HepG2 (cell line): ENCODE measurements at regions not wholly inside any gene's neighbourhood (a gene's known extent, or its start where the extent isn't known, plus 50 kb on each side); places are given as distances from the start of the nearest gene placed in this dataset.

Experiments used
- ATAC-seq: fragments of 200-7000 bp; cut with Tn5 transposase; 3 replicates; pipeline ENCODE4 v1.9.1; 2020; ENCODE audit warnings: mild to moderate bottlenecking, moderate library complexity
- BruUV-seq: library from RNA; stranded (reverse); fragments of 400-500 nt; replicated peaks from 2 replicates; lab custom pipeline; 2021; lab: Mats Ljungman, UMichigan
- CTCF ChIA-PET: fragments of 300-600 bp; formaldehyde crosslinking; extraction: SDS; loops from one replicate; lab custom pipeline; 2021; ENCODE audit warnings: low total read pairs, inconsistent platforms, low intra/inter-chr PET ratio; lab: Yijun Ruan, JAX
- POLR2A ChIA-PET: fragments of 350-600 bp; sonication (Branson Sonifier 250); formaldehyde crosslinking; loops from one replicate; lab custom pipeline; 2020; ENCODE audit warnings: antibody characterized with exemption, inconsistent platforms; lab: Yijun Ruan, JAX
- DNase-seq: peaks from one replicate; pipeline ENCODE4 v3.0.0-alpha.2; 2015; ENCODE audit warnings: low spot score
- FAIRE-seq: peaks from 3 replicates; lab custom pipeline; 2011; peaks lifted over from hg19 to GRCh38; lab: Jason Lieb, UNC
- H2AFZ ChIP-seq: one replicate; pipeline ENCODE4 v1.6.1; 2011; ENCODE audit warnings: low read length, inconsistent platforms
- H3K27ac ChIP-seq: fragments of 300-600 bp; 3 replicates; pipeline ENCODE4 v1.8.0; 2011; ENCODE audit warnings: mixed run types, mild to moderate bottlenecking, mixed read lengths, low read length, inconsistent platforms; ENCODE audit not compliant: insufficient read depth; ENCODE audit errors: extremely low read length
- H3K27me3 ChIP-seq, 2 experiments: fragments of 200-600 bp in 1 of 2; 2 replicates in 1 of 2; 3 replicates in 1 of 2; pipeline versions ENCODE4 v1.6.0 to v1.8.0; 2011; ENCODE audit warnings: low read length in 2 of 2, mild to moderate bottlenecking in 2 of 2, moderate library complexity in 2 of 2, inconsistent platforms in 1 of 2; ENCODE audit not compliant: insufficient read depth in 2 of 2, control insufficient read depth in 1 of 2
- H3K36me3 ChIP-seq, 2 experiments: fragments of 200-600 bp in 1 of 2; replicated peaks in 1 of 2; 2 replicates in 1 of 2; 3 replicates in 1 of 2; pipeline versions ENCODE4 v1.5.1 to v1.8.0; 2011; ENCODE audit warnings: low read length in 2 of 2, inconsistent platforms in 1 of 2; ENCODE audit not compliant: insufficient read depth in 2 of 2, control insufficient read depth in 1 of 2
- H3K4me1 ChIP-seq: 2 replicates; pipeline ENCODE4 v1.5.1; 2012; ENCODE audit warnings: low read length, inconsistent platforms; ENCODE audit not compliant: insufficient read depth
- H3K4me2 ChIP-seq: 2 replicates; pipeline ENCODE4 v1.6.0; 2011; ENCODE audit warnings: low read depth, low read length, inconsistent platforms
- H3K4me3 ChIP-seq, 3 experiments: fragments of 200-600 bp in 1 of 3; sonication (generic), shearing (Covaris generic) in 1 of 3; replicated peaks in 1 of 3; 2 replicates each; pipeline ENCODE4 v1.5.1; 2011 to 2016; ENCODE audit warnings: low read length in 3 of 3, inconsistent platforms in 2 of 3, low read depth in 2 of 3, mild to moderate bottlenecking in 2 of 3, control low read depth in 1 of 3, mixed read lengths in 1 of 3; ENCODE audit not compliant: insufficient read depth in 1 of 3
- H3K79me2 ChIP-seq: one replicate; pipeline ENCODE4 v1.6.1; 2011; ENCODE audit warnings: low read length, inconsistent platforms; ENCODE audit not compliant: insufficient read depth
- H3K9ac ChIP-seq: 2 replicates; pipeline ENCODE4 v1.6.0; 2011; ENCODE audit warnings: mild to moderate bottlenecking, low read depth, low read length, inconsistent platforms; ENCODE audit not compliant: insufficient read depth
- H3K9me3 ChIP-seq: 2 replicates; pipeline ENCODE4 v1.5.1; 2012; ENCODE audit warnings: mild to moderate bottlenecking, low read length
- H4K20me1 ChIP-seq: 2 replicates; pipeline ENCODE4 v1.6.0; 2011; ENCODE audit warnings: inconsistent platforms, mild to moderate bottlenecking, low read length, moderate library complexity; ENCODE audit not compliant: insufficient read depth
- DMTF1 ChIP-seq: sonication (generic); formaldehyde crosslinking; IDR thresholded peaks from 2 replicates; pipeline ENCODE4 v1.4.0; 2020; ENCODE audit warnings: mild to moderate bottlenecking, missing genetic modification reagents
- FOXM1 ChIP-seq: sonication (generic); formaldehyde crosslinking; IDR thresholded peaks from 2 replicates; pipeline ENCODE4 v1.5.0; 2020; ENCODE audit warnings: missing genetic modification reagents
- HOXA9 ChIP-seq: sonication (generic); formaldehyde crosslinking; IDR thresholded peaks from 2 replicates; pipeline ENCODE4 v1.8.1; 2022; ENCODE audit warnings: missing genetic modification reagents, mild to moderate bottlenecking, moderate library complexity, borderline replicate concordance
- KDM5B ChIP-seq: sonication (generic); formaldehyde crosslinking; IDR thresholded peaks from 2 replicates; pipeline ENCODE4 v1.4.0; 2020; ENCODE audit warnings: missing genetic modification reagents, mild to moderate bottlenecking, borderline replicate concordance
- MAFG ChIP-seq: sonication (generic); formaldehyde crosslinking; IDR thresholded peaks from 2 replicates; pipeline ENCODE4 v1.5.1; 2020; ENCODE audit warnings: mild to moderate bottlenecking, missing genetic modification reagents
- MTA1 ChIP-seq: sonication (generic); formaldehyde crosslinking; IDR thresholded peaks from 2 replicates; pipeline ENCODE4 v1.4.0; 2020; ENCODE audit warnings: missing genetic modification reagents, mild to moderate bottlenecking, borderline replicate concordance
- NCOA5 ChIP-seq: sonication (generic); formaldehyde crosslinking; IDR thresholded peaks from 2 replicates; pipeline ENCODE4 v1.4.0; 2020; ENCODE audit warnings: missing genetic modification reagents
- RBAK ChIP-seq: sonication (generic); formaldehyde crosslinking; IDR thresholded peaks from 2 replicates; pipeline ENCODE4 v1.5.1; 2020; ENCODE audit warnings: mild to moderate bottlenecking, missing genetic modification reagents
- TAF1 ChIP-seq: sonication (generic); formaldehyde crosslinking; IDR thresholded peaks from 2 replicates; pipeline ENCODE4 v1.4.0; 2020; ENCODE audit warnings: missing genetic modification reagents
- TOE1 ChIP-seq: sonication (generic); formaldehyde crosslinking; IDR thresholded peaks from 2 replicates; pipeline ENCODE4 v1.4.0; 2020; ENCODE audit warnings: mild to moderate bottlenecking, missing genetic modification reagents
- ZBTB3 ChIP-seq: sonication (generic); formaldehyde crosslinking; IDR thresholded peaks from 2 replicates; pipeline ENCODE4 v1.4.0; 2020; ENCODE audit warnings: low read depth, mild to moderate bottlenecking, moderate library complexity, missing genetic modification reagents, borderline replicate concordance
- ZNF224 ChIP-seq: sonication (generic); formaldehyde crosslinking; IDR thresholded peaks from 2 replicates; pipeline ENCODE4 v1.5.0; 2020; ENCODE audit warnings: mild to moderate bottlenecking, missing genetic modification reagents
- ZNF318 ChIP-seq: sonication (generic); formaldehyde crosslinking; IDR thresholded peaks from 2 replicates; pipeline ENCODE4 v1.4.0; 2020; ENCODE audit warnings: mild to moderate bottlenecking, missing genetic modification reagents
- ZNF510 ChIP-seq: sonication (generic); formaldehyde crosslinking; IDR thresholded peaks from 2 replicates; pipeline ENCODE4 v1.4.0; 2020; ENCODE audit warnings: low read depth, mild to moderate bottlenecking, missing genetic modification reagents
- WGBS: methylation state at CpG from one replicate; pipeline ENCODE4 v1.1.6; 2017; ENCODE audit warnings: low lambda C conversion rate; 5-methylcytosine and 5-hydroxymethylcytosine counted together
- in situ Hi-C: cut with HindIII; loops from 2 replicates; pipeline ENCODE4 v1.10.0; 2017; ENCODE audit warnings: low pct_unique_long_range_greater_than_20kb; ENCODE audit not compliant: extremely low pct_ligation_motif_present
- intact Hi-C: fragments of 100-400 bp; cut with micrococcal nuclease; formaldehyde crosslinking; loops from one replicate; pipeline ENCODE4 v1.10.0; 2022; ENCODE audit not compliant: unreplicated experiment

- Histone ChIP-seq H3K36me3 (no peaks in the 10 kb centered on the region), H3K27ac (no peak overlapping the region), H3K9ac (no peak overlapping the region), H2AFZ (no peak overlapping the region), H3K79me2 (no peaks in the 10 kb centered on the region), H3K9me3 (no peaks in the 10 kb centered on the region), H4K20me1 (no peaks in the 10 kb centered on the region), H3K4me3 (no peak overlapping the region), H3K27me3 (peaks cover 0 to 41% of the 10 kb centered on the region in 2 experiments; a peak in 3 of 5 replicates), H3K4me2 (no peak overlapping the region), H3K4me1 (no peaks in the 10 kb centered on the region)
- ATAC-seq (no peak), DNase-seq (no peak), FAIRE-seq (no peak)
- no peak for TF ChIP-seq ZNF318 (CRISPR knock-in tag)
- TF ChIP-seq ZNF224 = no peak
- no peak for TF ChIP-seq RBAK (CRISPR knock-in tag)
- no peak for TF ChIP-seq DMTF1
- TF ChIP-seq MAFG (CRISPR knock-in tag) = no peak
- no peak for TF ChIP-seq HOXA9 (CRISPR knock-in tag)
- TF ChIP-seq FOXM1 (CRISPR knock-in tag) = no peak
- TF ChIP-seq ZNF510 (CRISPR knock-in tag) = no peak
- no peak for TF ChIP-seq KDM5B (CRISPR knock-in tag)
- no peak for TF ChIP-seq TOE1 (CRISPR knock-in tag)
- no peak for TF ChIP-seq NCOA5
- TF ChIP-seq TAF1 (CRISPR knock-in tag) = no peak
- no peak for TF ChIP-seq ZBTB3 (CRISPR knock-in tag)
- TF ChIP-seq MTA1 (CRISPR knock-in tag) = no peak
- 27% methylated on average over 10 of the region's 14 CpGs for WGBS
- POLR2A ChIA-PET = no interaction called here
- no TSS peak for BruUV-seq
- intact Hi-C loops = no loop called here
- CTCF ChIA-PET = no interaction called here
- in situ Hi-C loops = no loop called here
Measured at GRCh38 chr7:45106-46090, 147.0 kb upstream of the FAM20C start.
